MM.1S (cell line): ENCODE measurements at regions not wholly inside any gene's neighbourhood (a gene's known extent, or its start where the extent isn't known, plus 50 kb on each side); places are given as distances from the start of the nearest gene placed in this dataset.

ENCODE experiments used
- EZH2 ChIP-seq: fragments of 300-600 bp; sonication (generic); optimal IDR thresholded peaks from 2 replicates; pipeline ENCODE3; 2017; ENCODE audit warnings: low read depth, mild to moderate bottlenecking, antibody characterized with exemption, low read length, mixed read lengths
- EZH2phosphoT487 ChIP-seq: fragments of 300-600 bp; sonication (generic); IDR thresholded peaks from 2 replicates; pipeline ENCODE4 v1.6.1; 2018; ENCODE audit warnings: antibody characterized with exemption, low read length
- TF ChIP-seq, protein P1 (sequence below): fragments of 300-600 bp; sonication (generic); IDR thresholded peaks from 2 replicates; pipeline ENCODE4 v1.5.1; 2016; ENCODE audit warnings: antibody characterized with exemption, low read length, mixed read lengths

DNA sequence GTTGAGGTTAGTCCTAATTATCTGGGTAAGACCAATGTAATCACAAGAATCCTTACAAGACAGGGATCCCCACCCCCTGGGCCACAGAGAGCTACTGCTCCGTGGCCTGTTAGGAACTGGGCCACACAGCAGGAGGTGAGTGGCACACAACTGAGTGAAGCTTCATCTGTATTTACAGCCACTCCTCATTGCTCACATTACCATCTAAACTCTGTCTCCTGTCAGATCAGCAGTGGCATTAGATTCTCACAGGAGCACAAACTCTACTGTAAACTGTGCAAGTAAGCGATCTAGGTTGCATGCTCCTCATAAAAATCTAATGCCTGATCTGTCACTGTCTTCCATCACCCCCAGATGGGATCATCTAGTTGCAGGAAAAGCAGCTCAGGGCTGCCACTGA lies 58.5 kb upstream of the CRBN start:
- TF ChIP-seq, protein P1, sequence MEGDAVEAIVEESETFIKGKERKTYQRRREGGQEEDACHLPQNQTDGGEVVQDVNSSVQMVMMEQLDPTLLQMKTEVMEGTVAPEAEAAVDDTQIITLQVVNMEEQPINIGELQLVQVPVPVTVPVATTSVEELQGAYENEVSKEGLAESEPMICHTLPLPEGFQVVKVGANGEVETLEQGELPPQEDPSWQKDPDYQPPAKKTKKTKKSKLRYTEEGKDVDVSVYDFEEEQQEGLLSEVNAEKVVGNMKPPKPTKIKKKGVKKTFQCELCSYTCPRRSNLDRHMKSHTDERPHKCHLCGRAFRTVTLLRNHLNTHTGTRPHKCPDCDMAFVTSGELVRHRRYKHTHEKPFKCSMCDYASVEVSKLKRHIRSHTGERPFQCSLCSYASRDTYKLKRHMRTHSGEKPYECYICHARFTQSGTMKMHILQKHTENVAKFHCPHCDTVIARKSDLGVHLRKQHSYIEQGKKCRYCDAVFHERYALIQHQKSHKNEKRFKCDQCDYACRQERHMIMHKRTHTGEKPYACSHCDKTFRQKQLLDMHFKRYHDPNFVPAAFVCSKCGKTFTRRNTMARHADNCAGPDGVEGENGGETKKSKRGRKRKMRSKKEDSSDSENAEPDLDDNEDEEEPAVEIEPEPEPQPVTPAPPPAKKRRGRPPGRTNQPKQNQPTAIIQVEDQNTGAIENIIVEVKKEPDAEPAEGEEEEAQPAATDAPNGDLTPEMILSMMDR = no peak
- TF ChIP-seq EZH2phosphoT487 = no peak
- no peak for TF ChIP-seq EZH2
